SK-N-SH (cell line): ENCODE measurements at regions not wholly inside any gene's neighbourhood (a gene's known extent, or its start where the extent isn't known, plus 50 kb on each side); places are given as distances from the start of the nearest gene placed in this dataset.

Experiments used
- CTCF ChIA-PET: fragments of 300-600, 350-600 bp; formaldehyde crosslinking; extraction: SDS; loops from one replicate; lab custom pipeline; 2021; lab: Yijun Ruan, JAX
- POLR2A ChIA-PET: fragments of 350-600 bp; sonication (Branson Sonifier 250); formaldehyde crosslinking; extraction: SDS; loops from one replicate; lab custom pipeline; 2020; ENCODE audit warnings: antibody characterized with exemption, inconsistent platforms; lab: Yijun Ruan, JAX
- DNase-seq: peaks from one replicate; pipeline ENCODE4 v3.0.0; 2012
- H2AFZ ChIP-seq: fragments of 200-600 bp; sonication (generic); 2 replicates; pipeline ENCODE4 v1.8.1; 2016; ENCODE audit warnings: antibody characterized with exemption, mild to moderate bottlenecking, low read depth
- H3F3A ChIP-seq: fragments of 200-600 bp; sonication (generic); replicated peaks from 2 replicates; pipeline ENCODE3; 2016; ENCODE audit warnings: antibody characterized with exemption, mild to moderate bottlenecking; ENCODE audit not compliant: insufficient read depth
- H3K27ac ChIP-seq, 2 experiments: fragments of 200-500 bp in 1 of 2; fragments of 200-600 bp in 1 of 2; sonication (Bioruptor generic) in 1 of 2; sonication (generic), shearing (Covaris generic) in 1 of 2; 2 replicates each; pipeline versions ENCODE4 v1.5.1 to v1.6.1; 2014 to 2016; ENCODE audit warnings: low read depth in 2 of 2, inconsistent platforms in 1 of 2, low read length in 1 of 2, mild to moderate bottlenecking in 1 of 2, mixed read lengths in 1 of 2
- H3K27me3 ChIP-seq: fragments of 200-600 bp; sonication (generic), shearing (Covaris generic); 2 replicates; pipeline ENCODE4 v1.6.1; 2016; ENCODE audit warnings: mixed run types; ENCODE audit not compliant: insufficient read depth
- H3K36me3 ChIP-seq, 2 experiments: fragments of 200-500 bp in 1 of 2; fragments of 200-600 bp in 1 of 2; sonication (Bioruptor generic) in 1 of 2; sonication (generic) in 1 of 2; replicated peaks in 1 of 2; 2 replicates each; pipeline versions ENCODE3 to v1.5.1; 2014 to 2016; ENCODE audit warnings: low read length in 1 of 2, mild to moderate bottlenecking in 1 of 2; ENCODE audit not compliant: insufficient read depth in 2 of 2, control insufficient read depth in 1 of 2
- H3K4me1 ChIP-seq, 2 experiments: fragments of 200-500 bp in 1 of 2; fragments of 200-600 bp in 1 of 2; sonication (Bioruptor generic) in 1 of 2; sonication (generic), shearing (Covaris generic) in 1 of 2; 2 replicates each; pipeline versions ENCODE4 v1.5.1 to v1.6.1; 2014 to 2016; ENCODE audit warnings: low read depth in 1 of 2, low read length in 1 of 2, mixed run types in 1 of 2; ENCODE audit not compliant: insufficient read depth in 2 of 2, control insufficient read depth in 1 of 2
- H3K4me2 ChIP-seq: fragments of 200-600 bp; sonication (generic), shearing (Covaris generic); 2 replicates; pipeline ENCODE4 v1.6.1; 2017; ENCODE audit warnings: mixed run types
- H3K4me3 ChIP-seq, 2 experiments: fragments of 200-500 bp in 1 of 2; fragments of 200-600 bp in 1 of 2; sonication (Bioruptor generic) in 1 of 2; sonication (generic), shearing (Covaris generic) in 1 of 2; 2 replicates each; pipeline versions ENCODE4 v1.5.1 to v1.8.1; 2014 to 2016; ENCODE audit warnings: low read depth in 2 of 2, inconsistent platforms in 1 of 2, low read length in 1 of 2, mild to moderate bottlenecking in 1 of 2, mixed read lengths in 1 of 2, moderate library complexity in 1 of 2
- H3K79me2 ChIP-seq: fragments of 200-600 bp; sonication (generic); 2 replicates; pipeline ENCODE4 v1.8.1; 2017; ENCODE audit warnings: mild to moderate bottlenecking; ENCODE audit not compliant: insufficient read depth
- H3K9ac ChIP-seq: fragments of 200-600 bp; sonication (generic); 2 replicates; pipeline ENCODE4 v1.6.1; 2017; ENCODE audit warnings: mixed run types
- H3K9me2 ChIP-seq: fragments of 200-600 bp; sonication (generic); 2 replicates; pipeline ENCODE4 v1.6.1; 2017; ENCODE audit warnings: mixed run types
- H3K9me3 ChIP-seq: fragments of 200-600 bp; sonication (generic); 2 replicates; pipeline ENCODE4 v1.6.1; 2017; ENCODE audit warnings: mixed run types, mild to moderate bottlenecking, moderate library complexity
- H4K20me1 ChIP-seq: fragments of 200-600 bp; sonication (generic); 2 replicates; pipeline ENCODE4 v1.6.1; 2017; ENCODE audit warnings: mild to moderate bottlenecking, mixed run types; ENCODE audit not compliant: insufficient read depth
- CTCF ChIP-seq: fragments of 200-600 bp; sonication (generic); IDR thresholded peaks from 2 replicates; pipeline ENCODE4 v1.6.1; 2017; ENCODE audit warnings: antibody characterized with exemption, mild to moderate bottlenecking, moderate library complexity
- ELF1 ChIP-seq: IDR thresholded peaks from 2 replicates; pipeline ENCODE4 v1.4.0; 2012
- FOSL2 ChIP-seq: IDR thresholded peaks from 2 replicates; pipeline ENCODE4 v1.4.0; 2012; ENCODE audit warnings: low read depth, mild to moderate bottlenecking, moderate library complexity, borderline replicate concordance
- FOXM1 ChIP-seq: IDR thresholded peaks from 2 replicates; pipeline ENCODE4 v1.4.0; 2012; ENCODE audit warnings: low read depth, mild to moderate bottlenecking
- NFIC ChIP-seq: IDR thresholded peaks from 2 replicates; pipeline ENCODE4 v1.4.0; 2012; ENCODE audit warnings: borderline replicate concordance
- NRF1 ChIP-seq: IDR thresholded peaks from 2 replicates; pipeline ENCODE4 v1.6.1; 2012; ENCODE audit warnings: low read depth, mild to moderate bottlenecking, low read length
- PBX3 ChIP-seq: IDR thresholded peaks from 2 replicates; pipeline ENCODE4; 2012
- RAD21 ChIP-seq: IDR thresholded peaks from 2 replicates; pipeline ENCODE4 v1.6.1; 2012; ENCODE audit warnings: mild to moderate bottlenecking, low read length
- REST ChIP-seq: IDR thresholded peaks from 2 replicates; pipeline ENCODE4 v1.6.1; 2012; ENCODE audit warnings: mild to moderate bottlenecking, low read depth, low read length, moderate library complexity
- WGBS: methylation state at CpG from one replicate; pipeline ENCODE4 v1.1.6; 2017; ENCODE audit warnings: low lambda C conversion rate; 5-methylcytosine and 5-hydroxymethylcytosine counted together

- no peaks in the 10 kb centered on the region for H3K79me2 ChIP-seq
- POLR2A ChIA-PET = no interaction called here
- WGBS = 42% methylated on average over 2 of the region's 2 CpGs
- no peak for DNase-seq
- no peak overlapping the region for H3K27ac ChIP-seq
- H3K36me3 ChIP-seq = no peaks in the 10 kb centered on the region
- no peak overlapping the region for H3K4me3 ChIP-seq
- H3K4me1 ChIP-seq = no peaks in the 10 kb centered on the region
- H3K9me3 ChIP-seq = no peaks in the 10 kb centered on the region
- no peaks in the 10 kb centered on the region for H3F3A ChIP-seq
- CTCF ChIA-PET = no interaction called here
- H2AFZ ChIP-seq = no peak overlapping the region
- H3K9ac ChIP-seq = no peak overlapping the region
- H3K27me3 ChIP-seq = no peaks in the 10 kb centered on the region
- H3K9me2 ChIP-seq = no peaks in the 10 kb centered on the region
- no peaks in the 10 kb centered on the region for H4K20me1 ChIP-seq
- no peak overlapping the region for H3K4me2 ChIP-seq
- TF ChIP-seq CTCF = no peak
- no peak for TF ChIP-seq FOXM1
- no peak for TF ChIP-seq PBX3
- TF ChIP-seq FOSL2 = no peak
- no peak for TF ChIP-seq NRF1
- TF ChIP-seq REST = no peak
- TF ChIP-seq RAD21 = no peak
Measured at GRCh38 chr12:61987173-61987572, 273.0 kb upstream of the USP15 start.

GRCh38 chr12:61991661-61992060, 268.5 kb upstream of the USP15 start:
- Histone ChIP-seq H3K4me2 (no peak overlapping the region), H3K4me3 (no peak overlapping the region), H3K9ac (no peak overlapping the region), H3K27me3 (no peaks in the 10 kb centered on the region), H3K4me1 (no peaks in the 10 kb centered on the region), H3K9me2 (no peaks in the 10 kb centered on the region)
- CTCF ChIA-PET = interaction anchor here (1.0 to 1.3 kb wide), 2 partner anchors 11 to 14 kb away, joined by 3 read pairs; no protein-coding TSS in a partner anchor
- TF ChIP-seq NFIC (no peak), ELF1 (no peak)
- TF ChIP-seq, all 33 proteins: peak for 0
- Histone ChIP-seq H3F3A (no peaks in the 10 kb centered on the region), H4K20me1 (no peaks in the 10 kb centered on the region), H3K79me2 (no peaks in the 10 kb centered on the region), H3K9me3 (no peaks in the 10 kb centered on the region), H2AFZ (no peak overlapping the region), H3K27ac (no peak overlapping the region), H3K36me3 (no peaks in the 10 kb centered on the region)
- WGBS = 1% methylated on average over 3 of the region's 3 CpGs
- no peak for DNase-seq
- POLR2A ChIA-PET = no interaction called here
